HepG2 (cell line): ENCODE measurements at regions not wholly inside any gene's neighbourhood (a gene's known extent, or its start where the extent isn't known, plus 50 kb on each side); places are given as distances from the start of the nearest gene placed in this dataset.

Experiments used
- ATAC-seq: fragments of 200-7000 bp; cut with Tn5 transposase; 3 replicates; pipeline ENCODE4 v1.9.1; 2020; ENCODE audit warnings: mild to moderate bottlenecking, moderate library complexity
- BruUV-seq: library from RNA; stranded (reverse); fragments of 400-500 nt; replicated peaks from 2 replicates; lab custom pipeline; 2021; lab: Mats Ljungman, UMichigan
- CTCF ChIA-PET: fragments of 300-600 bp; formaldehyde crosslinking; extraction: SDS; loops from one replicate; lab custom pipeline; 2021; ENCODE audit warnings: low total read pairs, inconsistent platforms, low intra/inter-chr PET ratio; lab: Yijun Ruan, JAX
- POLR2A ChIA-PET: fragments of 350-600 bp; sonication (Branson Sonifier 250); formaldehyde crosslinking; loops from one replicate; lab custom pipeline; 2020; ENCODE audit warnings: antibody characterized with exemption, inconsistent platforms; lab: Yijun Ruan, JAX
- DNase-seq: peaks from one replicate; pipeline ENCODE4 v3.0.0-alpha.2; 2015; ENCODE audit warnings: low spot score
- FAIRE-seq: peaks from 3 replicates; lab custom pipeline; 2011; peaks lifted over from hg19 to GRCh38; lab: Jason Lieb, UNC
- H2AFZ ChIP-seq: one replicate; pipeline ENCODE4 v1.6.1; 2011; ENCODE audit warnings: low read length, inconsistent platforms
- H3K27ac ChIP-seq: fragments of 300-600 bp; 3 replicates; pipeline ENCODE4 v1.8.0; 2011; ENCODE audit warnings: mixed run types, mild to moderate bottlenecking, mixed read lengths, low read length, inconsistent platforms; ENCODE audit not compliant: insufficient read depth; ENCODE audit errors: extremely low read length
- H3K27me3 ChIP-seq, 2 experiments: fragments of 200-600 bp in 1 of 2; 2 replicates in 1 of 2; 3 replicates in 1 of 2; pipeline versions ENCODE4 v1.6.0 to v1.8.0; 2011; ENCODE audit warnings: low read length in 2 of 2, mild to moderate bottlenecking in 2 of 2, moderate library complexity in 2 of 2, inconsistent platforms in 1 of 2; ENCODE audit not compliant: insufficient read depth in 2 of 2, control insufficient read depth in 1 of 2
- H3K36me3 ChIP-seq, 2 experiments: fragments of 200-600 bp in 1 of 2; replicated peaks in 1 of 2; 2 replicates in 1 of 2; 3 replicates in 1 of 2; pipeline versions ENCODE4 v1.5.1 to v1.8.0; 2011; ENCODE audit warnings: low read length in 2 of 2, inconsistent platforms in 1 of 2; ENCODE audit not compliant: insufficient read depth in 2 of 2, control insufficient read depth in 1 of 2
- H3K4me1 ChIP-seq: 2 replicates; pipeline ENCODE4 v1.5.1; 2012; ENCODE audit warnings: low read length, inconsistent platforms; ENCODE audit not compliant: insufficient read depth
- H3K4me2 ChIP-seq: 2 replicates; pipeline ENCODE4 v1.6.0; 2011; ENCODE audit warnings: low read depth, low read length, inconsistent platforms
- H3K4me3 ChIP-seq, 3 experiments: fragments of 200-600 bp in 1 of 3; sonication (generic), shearing (Covaris generic) in 1 of 3; replicated peaks in 1 of 3; 2 replicates each; pipeline ENCODE4 v1.5.1; 2011 to 2016; ENCODE audit warnings: low read length in 3 of 3, inconsistent platforms in 2 of 3, low read depth in 2 of 3, mild to moderate bottlenecking in 2 of 3, control low read depth in 1 of 3, mixed read lengths in 1 of 3; ENCODE audit not compliant: insufficient read depth in 1 of 3
- H3K79me2 ChIP-seq: one replicate; pipeline ENCODE4 v1.6.1; 2011; ENCODE audit warnings: low read length, inconsistent platforms; ENCODE audit not compliant: insufficient read depth
- H3K9ac ChIP-seq: 2 replicates; pipeline ENCODE4 v1.6.0; 2011; ENCODE audit warnings: mild to moderate bottlenecking, low read depth, low read length, inconsistent platforms; ENCODE audit not compliant: insufficient read depth
- H3K9me3 ChIP-seq: 2 replicates; pipeline ENCODE4 v1.5.1; 2012; ENCODE audit warnings: mild to moderate bottlenecking, low read length
- H4K20me1 ChIP-seq: 2 replicates; pipeline ENCODE4 v1.6.0; 2011; ENCODE audit warnings: inconsistent platforms, mild to moderate bottlenecking, low read length, moderate library complexity; ENCODE audit not compliant: insufficient read depth
- CBX5 ChIP-seq: sonication (generic); formaldehyde crosslinking; IDR thresholded peaks from 2 replicates; pipeline ENCODE4 v1.4.0; 2020; ENCODE audit warnings: missing genetic modification reagents, borderline replicate concordance
- HNF1B ChIP-seq: sonication (generic); formaldehyde crosslinking; IDR thresholded peaks from 2 replicates; pipeline ENCODE4 v1.5.1; 2020; ENCODE audit warnings: mild to moderate bottlenecking, moderate library complexity, missing genetic modification reagents
- JUND ChIP-seq: sonication (generic); formaldehyde crosslinking; IDR thresholded peaks from 2 replicates; pipeline ENCODE4 v1.8.0; 2022; ENCODE audit warnings: mild to moderate bottlenecking, missing genetic modification reagents
- LBX2 ChIP-seq: sonication (generic); formaldehyde crosslinking; IDR thresholded peaks from 2 replicates; pipeline ENCODE4 v1.5.0; 2020; ENCODE audit warnings: missing genetic modification reagents, mild to moderate bottlenecking, borderline replicate concordance
- LCORL ChIP-seq, 2 experiments: fragments of 450-650 bp in 1 of 2; sonication (generic) in 1 of 2; formaldehyde crosslinking in 1 of 2; IDR thresholded peaks; 2 replicates each; pipeline versions ENCODE4 v1.5.0 to v1.6.1; 2017 to 2020; ENCODE audit warnings: antibody characterized with exemption in 1 of 2, missing genetic modification reagents in 1 of 2
- MEF2D ChIP-seq: sonication (generic); formaldehyde crosslinking; IDR thresholded peaks from 2 replicates; pipeline ENCODE4 v1.5.1; 2020; ENCODE audit warnings: mild to moderate bottlenecking, missing genetic modification reagents
- MIER3 ChIP-seq: IDR thresholded peaks from 2 replicates; pipeline ENCODE4 v1.6.1; 2016; ENCODE audit warnings: missing compliant biosample characterization, borderline replicate concordance
- NFE2L1 ChIP-seq: sonication (generic); formaldehyde crosslinking; IDR thresholded peaks from 2 replicates; pipeline ENCODE4 v1.4.0; 2020; ENCODE audit warnings: missing genetic modification reagents, mild to moderate bottlenecking, borderline replicate concordance
- RCOR2 ChIP-seq: IDR thresholded peaks from 2 replicates; pipeline ENCODE4 v1.6.1; 2016; ENCODE audit warnings: missing biosample characterization, missing genetic modification reagents
- RNF219 ChIP-seq: sonication (generic); formaldehyde crosslinking; IDR thresholded peaks from 2 replicates; pipeline ENCODE4 v1.5.0; 2020; ENCODE audit warnings: mild to moderate bottlenecking, missing genetic modification reagents
- TSC22D2 ChIP-seq: sonication (generic); formaldehyde crosslinking; IDR thresholded peaks from 2 replicates; pipeline ENCODE4 v1.5.1; 2020; ENCODE audit warnings: missing genetic modification reagents, mild to moderate bottlenecking, borderline replicate concordance
- XBP1 ChIP-seq: sonication (generic); formaldehyde crosslinking; IDR thresholded peaks from 2 replicates; pipeline ENCODE4 v1.5.0; 2020; ENCODE audit warnings: missing genetic modification reagents
- YEATS2 ChIP-seq: sonication (generic); formaldehyde crosslinking; IDR thresholded peaks from 2 replicates; pipeline ENCODE4 v1.4.0; 2020; ENCODE audit warnings: missing genetic modification reagents, borderline replicate concordance
- ZBTB42 ChIP-seq: sonication (generic); formaldehyde crosslinking; IDR thresholded peaks from 2 replicates; pipeline ENCODE4 v1.5.0; 2020; ENCODE audit warnings: mild to moderate bottlenecking, missing genetic modification reagents
- ZC3H4 ChIP-seq: sonication (generic); formaldehyde crosslinking; IDR thresholded peaks from 2 replicates; pipeline ENCODE4 v1.4.0; 2020; ENCODE audit warnings: missing genetic modification reagents, borderline replicate concordance
- ZNF281 ChIP-seq: sonication (generic); formaldehyde crosslinking; IDR thresholded peaks from 2 replicates; pipeline ENCODE4 v1.4.0; 2020; ENCODE audit warnings: missing genetic modification reagents, borderline replicate concordance
- ZNF414 ChIP-seq: sonication (generic); formaldehyde crosslinking; IDR thresholded peaks from 2 replicates; pipeline ENCODE4 v1.5.0; 2020; ENCODE audit warnings: missing genetic modification reagents
- WGBS: methylation state at CpG from one replicate; pipeline ENCODE4 v1.1.6; 2017; ENCODE audit warnings: low lambda C conversion rate; 5-methylcytosine and 5-hydroxymethylcytosine counted together
- in situ Hi-C: cut with HindIII; loops from 2 replicates; pipeline ENCODE4 v1.10.0; 2017; ENCODE audit warnings: low pct_unique_long_range_greater_than_20kb; ENCODE audit not compliant: extremely low pct_ligation_motif_present
- intact Hi-C: fragments of 100-400 bp; cut with micrococcal nuclease; formaldehyde crosslinking; loops from one replicate; pipeline ENCODE4 v1.10.0; 2022; ENCODE audit not compliant: unreplicated experiment

GRCh38 chr2:122542646-122543045 lies 787.2 kb downstream of the TSN start (continued):
- TF ChIP-seq XBP1 (CRISPR knock-in tag) (no peak), LCORL (IDR thresholded peaks at IDR 0.05) (no peak), LCORL (CRISPR knock-in tag; IDR thresholded peaks at IDR 0.05) (no peak), MEF2D (no peak)

GRCh38 chr2:122543815-122544214 lies 788.4 kb downstream of the TSN start:
- Histone ChIP-seq H3K4me2 (no peak overlapping the region), H3K9ac (no peak overlapping the region), H2AFZ (no peak overlapping the region), H3K4me1 (no peaks in the 10 kb centered on the region), H3K27ac (no peak overlapping the region), H3K79me2 (no peaks in the 10 kb centered on the region), H3K36me3 (no peaks in the 10 kb centered on the region), H3K9me3 (0 out of 2 replicates have a peak, but pooled peaks cover 3% of the 10 kb centered on the region), H3K27me3 (no peaks in the 10 kb centered on the region), H3K4me3 (no peak overlapping the region), H4K20me1 (no peaks in the 10 kb centered on the region)
- 0% methylated on average over 2 of the region's 2 CpGs for WGBS
- no peak for DNase-seq
- no peak for ATAC-seq
- intact Hi-C loops, result no loop called here
- ChIA-PET POLR2A (no interaction called here), CTCF (no interaction called here)
- in situ Hi-C loops, result no loop called here
- BruUV-seq, result no TSS peak
- no peak for FAIRE-seq
- no peak for TF ChIP-seq TSC22D2 (CRISPR knock-in tag)
- no peak for TF ChIP-seq YEATS2
- no peak for TF ChIP-seq NFE2L1 (CRISPR knock-in tag)
- no peak for TF ChIP-seq ZNF414 (CRISPR knock-in tag)
- TF ChIP-seq MIER3, result no peak
- TF ChIP-seq JUND, result no peak
- TF ChIP-seq ZBTB42 (CRISPR knock-in tag), result no peak
- TF ChIP-seq LBX2 (CRISPR knock-in tag), result no peak
- no peak for TF ChIP-seq ZC3H4 (CRISPR knock-in tag)
- no peak for TF ChIP-seq HNF1B (CRISPR knock-in tag)
- no peak for TF ChIP-seq RNF219
- no peak for TF ChIP-seq CBX5 (CRISPR knock-in tag)
- TF ChIP-seq RCOR2 (CRISPR knock-in tag), result no peak
- TF ChIP-seq ZNF281 (CRISPR knock-in tag), result no peak
